22Rv1 (cell line): ENCODE measurements at regions not wholly inside any gene's neighbourhood (a gene's known extent, or its start where the extent isn't known, plus 50 kb on each side); places are given as distances from the start of the nearest gene placed in this dataset.

Source experiments
- H3K27ac ChIP-seq: fragments of 450-650 bp; 2 replicates; pipeline ENCODE4 v1.5.1; 2017
- CTCF ChIP-seq: fragments of 450-650 bp; IDR thresholded peaks from 2 replicates; pipeline ENCODE4 v1.5.1; 2017; ENCODE audit warnings: mild to moderate bottlenecking
- ZFX ChIP-seq: fragments of 450-650 bp; IDR thresholded peaks from 2 replicates; pipeline ENCODE4 v1.6.1; 2017; ENCODE audit warnings: antibody characterized with exemption, borderline replicate concordance

- no peak for TF ChIP-seq ZFX
- no peak for TF ChIP-seq CTCF
- no peak overlapping the region for H3K27ac ChIP-seq
Measured at GRCh38 chr1:43063394-43064219, 104.9 kb upstream of the SLC2A1 start.

DNA sequence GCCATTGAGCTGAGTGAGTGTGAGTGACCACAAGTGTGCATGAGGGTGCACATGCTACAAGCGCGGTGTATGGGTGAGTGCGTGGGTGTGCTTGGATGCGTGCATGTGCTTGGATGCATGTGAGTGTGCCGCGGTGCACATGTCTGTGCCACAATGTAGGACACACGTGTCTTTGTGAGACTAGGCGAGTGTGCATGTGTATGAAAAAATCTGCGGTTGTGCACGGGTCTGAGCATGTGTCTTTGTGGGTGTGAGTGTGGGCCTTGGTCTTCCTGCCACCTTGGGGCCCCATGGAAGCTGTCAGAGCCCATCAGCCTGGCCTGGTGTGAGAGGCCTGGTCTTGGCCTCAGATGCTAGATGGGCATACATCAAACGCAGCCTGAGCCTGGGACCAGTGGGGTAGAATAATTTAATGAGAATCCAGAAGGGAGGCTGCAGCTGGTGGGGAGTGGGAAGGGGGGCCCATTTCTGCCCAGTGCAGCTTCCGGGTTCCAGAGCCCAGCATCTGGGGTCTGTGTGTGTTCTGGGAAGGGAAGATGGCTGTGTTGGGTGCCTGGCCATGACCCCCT lies 103.9 kb upstream of the SLC2A1 start:
- no peak overlapping the region for H3K27ac ChIP-seq
- TF ChIP-seq ZFX (no peak), CTCF (no peak)

- TF ChIP-seq ZFX (no peak), CTCF (no peak)
Measured at GRCh38 chr1:43061757-43062156, 103.1 kb upstream of the SLC2A1 start.

GRCh38 chr1:43059640-43060574 lies 101.2 kb upstream of the SLC2A1 start:
- no peak overlapping the region for H3K27ac ChIP-seq
- TF ChIP-seq ZFX = no peak
- TF ChIP-seq CTCF = no peak

More at GRCh38 chr1:43061757-43062156, 103.1 kb upstream of the SLC2A1 start:
- H3K27ac ChIP-seq = no peak overlapping the region

DNA sequence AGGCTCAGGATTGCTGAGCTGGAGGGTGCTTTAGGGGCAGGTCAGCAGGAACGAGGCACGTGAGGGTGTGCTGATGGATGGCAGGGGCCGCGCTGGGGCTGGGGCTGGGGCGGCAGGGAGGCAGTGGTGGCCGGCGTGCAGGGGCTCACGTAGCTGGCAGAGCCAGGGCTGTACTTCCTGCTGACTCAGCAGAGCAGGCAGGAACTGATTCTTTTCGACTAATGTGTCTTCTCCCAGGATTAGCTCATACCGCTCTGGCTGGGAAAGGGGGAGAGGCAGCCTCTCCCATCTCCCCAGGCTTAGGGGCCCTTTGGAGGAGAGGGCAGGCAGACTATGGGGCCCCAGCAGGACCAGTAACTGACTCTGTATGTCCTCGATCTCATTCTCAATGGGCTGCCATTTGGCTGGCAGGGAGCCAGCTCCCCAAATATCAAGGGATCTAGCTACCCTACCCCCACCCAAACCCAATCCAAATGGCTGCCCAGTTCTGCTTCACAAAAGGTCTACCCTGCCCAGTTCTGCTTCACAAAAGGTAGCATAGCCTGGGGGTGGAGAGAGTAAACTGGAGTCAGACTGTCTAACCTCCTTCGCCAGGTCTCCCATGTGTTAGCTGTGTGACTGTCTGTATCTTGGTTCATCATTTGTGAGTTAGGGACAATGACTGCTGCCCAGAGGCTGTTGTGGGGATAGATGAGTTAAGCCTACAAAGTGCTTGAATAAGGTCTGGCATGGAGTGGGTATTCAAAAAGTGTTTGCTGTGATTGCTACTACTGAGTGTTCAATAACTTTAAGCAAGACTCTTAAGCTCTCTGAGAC lies 100.1 kb upstream of the SLC2A1 start:
- TF ChIP-seq ZFX (no peak), CTCF (no peak)
- no peak overlapping the region for H3K27ac ChIP-seq

DNA sequence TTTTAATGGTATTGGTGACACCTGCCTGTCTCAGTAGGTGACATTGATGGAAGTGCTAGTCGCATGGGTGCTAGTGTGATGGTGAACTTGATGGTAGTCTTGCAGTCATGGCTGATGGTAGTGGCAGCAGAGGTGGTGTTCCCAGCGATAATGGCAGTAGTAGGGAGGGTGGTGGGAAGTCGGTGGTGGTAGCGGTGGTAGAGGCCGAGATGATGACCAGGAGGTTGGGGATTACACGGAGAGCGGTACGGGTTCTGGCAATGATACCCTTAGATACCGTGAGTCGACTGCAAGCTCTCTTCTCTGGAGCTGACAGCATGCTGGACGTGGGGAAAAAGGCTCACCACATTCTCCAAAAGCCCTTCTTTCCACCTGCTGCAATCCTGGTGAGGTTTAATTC lies 99.4 kb upstream of the SLC2A1 start:
- TF ChIP-seq ZFX (no peak), CTCF (no peak)
- H3K27ac ChIP-seq = no peak overlapping the region
